Adrenal gland (tissue), 9 donors: ENCODE measurements at regions not wholly inside any gene's neighbourhood (a gene's known extent, or its start where the extent isn't known, plus 50 kb on each side); places are given as distances from the start of the nearest gene placed in this dataset.

Source experiments
- DNase-seq, 7 donors: peaks; one replicate each; pipeline ENCODE4 v3.0.0-alpha.2; 2019 to 2020
- H3K27ac ChIP-seq, 5 donors: fragments of 200-600 bp; sonication (generic) in 4 of 5; 1 replicate in 3 of 5; 2 replicates in 2 of 5; pipeline versions ENCODE4 v1.5.1 to v1.8.0; 2016 to 2020; ENCODE audit warnings: mild to moderate bottlenecking in 1 of 5
- H3K27me3 ChIP-seq: fragments of 200-600 bp; 2 replicates; pipeline ENCODE4 v1.8.0; 2021
- H3K36me3 ChIP-seq, 2 donors: fragments of 200-600 bp; replicated peaks in 1 of 2; 1 replicate in 1 of 2; 2 replicates in 1 of 2; pipeline versions ENCODE4 v1.5.1 to v1.8.0; 2018 to 2022
- H3K4me1 ChIP-seq, 2 donors: fragments of 200-600 bp; replicated peaks in 1 of 2; 1 replicate in 1 of 2; 2 replicates in 1 of 2; pipeline versions ENCODE4 v1.5.1 to v1.8.0; 2018 to 2021
- H3K4me3 ChIP-seq, 4 donors: fragments of 200-600 bp; sonication (generic) in 3 of 4; one replicate each; pipeline ENCODE4 v1.5.1; 2016 to 2018
- H3K9me3 ChIP-seq, 3 donors: fragments of 200-600 bp; sonication (generic) in 1 of 3; replicated peaks in 1 of 3; 1 replicate in 2 of 3; 2 replicates in 1 of 3; pipeline versions ENCODE4 v1.5.1 to v1.8.0; 2016 to 2021
- CTCF ChIP-seq, 6 experiments: fragments of 450-650 bp in 4 of 6; fragments of 200-600 bp in 2 of 6; sonication (generic) in 1 of 6; IDR thresholded peaks; 1 replicate in 5 of 6; 2 replicates in 1 of 6; pipeline versions ENCODE4 v1.5.1 to v1.8.0; 2016 to 2021; ENCODE audit warnings: antibody characterized with exemption in 6 of 6, mild to moderate bottlenecking in 2 of 6, moderate library complexity in 1 of 6
- POLR2A ChIP-seq, 2 donors: fragments of 450-650 bp; IDR thresholded peaks; one replicate each; pipeline ENCODE4 v1.6.1; 2017; ENCODE audit warnings: antibody characterized with exemption in 2 of 2, mild to moderate bottlenecking in 2 of 2, moderate library complexity in 1 of 2
- WGBS, 4 donors: extraction: QIAGEN DNeasy Blood & Tissue Kit in 2 of 4; methylation state at CpG; one replicate each; pipeline versions ENCODE4 v1.1.5 to v1.1.7; 2013 to 2017; 5-methylcytosine and 5-hydroxymethylcytosine counted together
- intact Hi-C, 2 donors: fragments of 100-400 bp; cut with DNase I; formaldehyde crosslinking; loops; one replicate each; pipeline versions ENCODE4 v1.14.1 to v1.15.0; 2022 to 2023
- donor health status: healthy with polysubstance abuse.
- donor health status: Bipolar disorder and iron deficiency.
- donor health status: DM: yes; HTN: yes; CAD: no.
- donor health status: DM: no; HTN: no; CAD: no.
- donor health status: DM: no; HTN: no; CAD: no.

GRCh38 chr10:93142534-93142933 lies 68.8 kb downstream of the CYP26A1 start:
- DNase-seq: no peak
- H3K4me3 ChIP-seq: no peak overlapping the region
- TF ChIP-seq CTCF (IDR thresholded peaks at IDR 0.05) (no peak), POLR2A (IDR thresholded peaks at IDR 0.05) (no peak)
- H3K36me3 ChIP-seq: no peaks in the 10 kb centered on the region
- H3K9me3 ChIP-seq: no peaks in the 10 kb centered on the region
- no peaks in the 10 kb centered on the region for H3K27me3 ChIP-seq
- 81 to 88% (median 83%) methylated on average over 3 of the region's 3 CpGs for WGBS, 4 donors
- intact Hi-C loops: no loop called here
- H3K4me1 ChIP-seq: no peaks in the 10 kb centered on the region
- H3K27ac ChIP-seq: no peak overlapping the region

DNA sequence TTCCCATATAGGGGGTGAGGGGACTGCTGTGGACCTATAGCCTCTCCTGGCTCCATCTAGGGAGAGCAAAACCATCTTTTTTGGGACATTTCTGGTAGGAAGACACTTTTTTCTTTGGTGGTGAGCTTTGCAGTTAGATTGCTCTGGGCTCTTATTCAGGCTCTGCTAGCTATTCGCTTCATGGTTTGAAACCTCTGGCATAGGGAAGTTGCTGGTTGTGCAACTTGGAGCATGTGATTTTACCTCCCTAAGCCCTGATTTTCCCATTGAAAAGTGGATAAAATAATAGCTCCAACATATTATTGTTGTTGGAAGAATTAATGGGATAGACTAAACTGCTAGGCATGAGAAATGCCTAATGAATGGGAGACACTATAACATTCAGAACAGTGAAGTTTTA lies 69.6 kb downstream of the CYP26A1 start:
- H3K27ac ChIP-seq: no peak overlapping the region
- no peaks in the 10 kb centered on the region for H3K9me3 ChIP-seq
- no peak overlapping the region for H3K4me3 ChIP-seq
- WGBS, 4 donors: 81 to 92% (median 84%) methylated on average over 1 of the region's 1 CpG
- no peaks in the 10 kb centered on the region for H3K36me3 ChIP-seq
- TF ChIP-seq CTCF (IDR thresholded peaks at IDR 0.05): no peak
- TF ChIP-seq POLR2A (IDR thresholded peaks at IDR 0.05): no peak
- no peaks in the 10 kb centered on the region for H3K4me1 ChIP-seq
- intact Hi-C loops: no loop called here
- H3K27me3 ChIP-seq: no peaks in the 10 kb centered on the region
- DNase-seq: no peak

DNA sequence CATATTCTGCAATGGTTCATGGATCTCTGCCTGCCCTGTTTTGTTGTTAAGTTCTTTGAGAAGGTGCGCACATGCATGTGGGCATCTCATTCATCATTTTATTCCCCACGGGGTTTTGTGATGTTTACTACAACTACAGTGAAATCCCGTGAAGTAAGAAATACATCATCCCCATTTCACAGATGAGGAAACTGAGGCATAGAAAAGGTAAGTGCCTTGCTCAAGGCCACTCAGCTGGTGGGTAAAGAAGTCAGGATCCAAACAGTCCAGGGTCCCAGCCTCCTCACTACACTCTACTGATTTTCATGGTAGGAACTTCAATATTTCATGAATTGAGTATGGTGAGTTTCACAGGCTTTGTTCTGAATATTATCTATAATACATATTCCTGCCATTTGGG lies 72.6 kb downstream of the CYP26A1 start:
- WGBS, 4 donors: 80 to 89% (median 85%) methylated on average over 3 of the region's 3 CpGs
- DNase-seq: no peak
- Histone ChIP-seq H3K27ac (no peak overlapping the region), H3K4me1 (no peaks in the 10 kb centered on the region), H3K9me3 (no peaks in the 10 kb centered on the region), H3K36me3 (no peaks in the 10 kb centered on the region), H3K4me3 (no peak overlapping the region), H3K27me3 (no peaks in the 10 kb centered on the region)
- TF ChIP-seq POLR2A (IDR thresholded peaks at IDR 0.05) (no peak), CTCF (IDR thresholded peaks at IDR 0.05) (no peak)
- intact Hi-C loops: no loop called here

DNA sequence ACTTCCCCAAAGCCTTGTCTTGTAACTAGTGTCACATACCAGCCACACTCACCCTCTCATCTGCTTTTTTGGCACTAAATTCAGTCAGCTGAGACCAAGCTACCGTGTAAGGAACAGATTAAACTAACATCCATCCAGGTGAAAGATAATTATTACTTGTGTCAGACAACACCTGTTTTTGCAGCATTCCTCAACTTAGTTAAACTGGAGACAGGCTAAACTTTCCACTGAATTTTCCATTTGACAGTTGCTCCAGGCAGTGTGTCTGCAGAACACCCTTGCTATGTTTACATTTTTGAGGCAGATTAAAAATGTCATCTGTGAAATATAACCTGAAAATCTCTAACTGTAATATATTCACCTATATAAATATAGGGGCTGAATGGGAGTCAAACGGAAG lies 73.6 kb downstream of the CYP26A1 start:
- intact Hi-C loops: no loop called here

More for the DNA sequence above, 73.6 kb downstream of the CYP26A1 start:
- no peaks in the 10 kb centered on the region for H3K4me1 ChIP-seq
- TF ChIP-seq POLR2A (IDR thresholded peaks at IDR 0.05): no peak
- TF ChIP-seq CTCF (IDR thresholded peaks at IDR 0.05): no peak
- DNase-seq: no peak
- WGBS, 4 donors: 37 to 62% (median 50%) methylated on average over 2 of the region's 2 CpGs
- H3K36me3 ChIP-seq: no peaks in the 10 kb centered on the region
- no peaks in the 10 kb centered on the region for H3K9me3 ChIP-seq
- H3K27me3 ChIP-seq: no peaks in the 10 kb centered on the region
- no peak overlapping the region for H3K4me3 ChIP-seq
- no peak overlapping the region for H3K27ac ChIP-seq
